ENCODE measurements at regions not wholly inside any gene's neighbourhood (a gene's known extent, or its start where the extent isn't known, plus 50 kb on each side); places are given as distances from the start of the nearest gene placed in this dataset.
"Not testable (repeated sequence)": the region's sequence is repeated elsewhere in the genome, so short reads cannot be mapped to it uniquely, and the experiment has no call there.

- DNase-seq, result no peak
Measured at GRCh38 chr5:143619040-143619439, 192.9 kb upstream of the HMHB1 start.

- DNase-seq, result no peak
Measured at GRCh38 chr5:143618141-143618540, 193.8 kb upstream of the HMHB1 start.

GRCh38 chr5:143614831-143615230, 197.1 kb upstream of the HMHB1 start:
- no peak for DNase-seq

GRCh38 chr5:143613329-143613728, 198.6 kb upstream of the HMHB1 start:
- no peak for DNase-seq

DNA sequence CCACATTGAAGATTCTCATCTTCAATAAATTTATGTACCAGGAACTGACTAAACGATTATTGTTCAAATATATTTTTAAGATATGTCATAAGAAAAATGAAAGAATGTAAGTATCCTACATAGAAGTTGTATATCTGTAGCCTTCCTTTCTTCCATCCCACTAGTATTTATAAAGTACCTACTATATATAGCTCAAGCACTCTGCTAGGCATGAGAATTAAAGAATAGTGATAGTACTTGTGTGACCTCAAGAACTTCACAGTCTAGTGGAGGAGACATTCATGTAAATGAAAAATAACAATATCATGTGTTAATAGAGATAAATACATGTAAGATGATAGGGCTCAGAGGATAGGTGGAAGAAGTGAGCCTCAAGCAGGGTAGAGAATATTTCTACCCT, 201.0 kb upstream of the HMHB1 start:
- DNase-seq, result no peak

DNA sequence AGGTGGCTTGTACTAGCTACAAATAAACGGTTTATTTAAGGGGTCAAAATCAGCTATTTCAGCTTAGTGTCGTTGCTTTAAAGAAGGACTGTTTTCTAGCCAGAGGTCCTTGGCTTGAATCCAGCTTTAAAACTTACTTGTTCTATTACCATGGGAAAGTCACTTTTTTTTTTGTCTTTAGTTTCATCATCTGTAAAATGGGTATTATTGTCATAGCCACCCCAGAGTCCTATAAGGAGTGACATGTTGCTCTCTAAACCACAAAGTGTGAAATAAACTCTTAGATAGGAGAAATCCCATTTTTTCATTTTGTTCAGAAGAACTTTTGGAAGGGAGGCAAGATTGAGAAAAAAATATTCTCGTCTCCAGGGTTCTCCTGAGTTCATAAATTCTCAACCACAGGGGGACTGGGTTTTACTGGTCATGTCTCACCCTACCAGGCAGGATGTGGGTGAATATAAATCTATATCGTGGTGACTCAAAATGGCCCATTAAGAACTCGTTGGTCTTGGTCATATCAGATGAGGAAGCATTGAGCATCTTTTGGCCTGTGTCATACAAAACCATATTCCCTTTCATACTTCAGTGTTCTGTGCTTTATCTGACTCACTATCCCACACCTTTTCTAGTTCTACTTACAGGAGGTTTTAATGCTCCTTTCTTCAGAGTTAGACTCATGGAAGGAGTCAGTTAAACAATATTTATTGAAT, 202.7 kb upstream of the NR3C1 start:
- peak; percentile 82 for DNase-seq

- DNase-seq, result peak; percentile 92
Measured at GRCh38 chr5:143605403-143606005, 202.0 kb upstream of the NR3C1 start.

DNA sequence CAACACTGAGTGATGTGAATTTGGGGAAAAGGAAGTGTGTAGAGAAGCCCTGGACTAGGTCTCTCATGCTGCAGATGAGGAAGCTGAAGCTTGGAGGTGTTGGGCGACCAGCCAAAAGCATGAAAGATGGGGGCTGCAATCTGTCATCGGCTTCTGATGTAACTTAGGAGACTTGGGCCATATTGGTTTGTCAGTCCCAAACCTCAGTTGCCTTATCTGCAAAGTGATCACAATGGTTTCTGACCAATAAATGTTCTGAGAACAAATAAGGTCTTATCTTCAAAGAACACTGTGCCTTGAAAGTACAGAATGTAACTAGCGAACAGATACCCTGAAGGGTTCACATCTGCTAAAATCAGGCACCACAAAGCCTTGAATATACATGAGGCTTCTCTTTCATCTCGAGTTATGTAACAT, 198.4 kb upstream of the NR3C1 start:
- DNase-seq, result peak; percentile 93

DNA sequence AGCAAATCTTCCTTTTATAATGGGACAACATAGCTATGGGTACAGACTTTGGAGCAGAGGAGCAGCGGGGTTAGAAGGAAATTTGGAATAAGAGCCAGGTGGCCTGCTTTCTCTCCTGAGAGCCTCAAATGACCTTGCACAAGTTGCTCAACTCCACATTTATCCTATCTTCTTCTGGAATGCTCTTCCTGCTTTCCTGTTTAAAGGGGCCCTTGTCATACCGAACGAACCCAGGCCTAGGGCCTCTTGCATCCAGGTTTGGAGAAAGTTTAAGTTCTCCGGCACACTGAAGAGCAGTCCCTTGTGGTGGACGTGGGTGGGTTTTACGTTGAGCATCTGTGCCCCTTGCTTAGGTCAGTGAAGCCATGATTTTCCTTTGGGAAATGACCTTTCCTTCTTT, 197.9 kb upstream of the NR3C1 start:
- DNase-seq, result no peak

GRCh38 chr5:143600396-143601075, 197.1 kb upstream of the NR3C1 start:
- DNase-seq, result peak; percentile 70

DNA sequence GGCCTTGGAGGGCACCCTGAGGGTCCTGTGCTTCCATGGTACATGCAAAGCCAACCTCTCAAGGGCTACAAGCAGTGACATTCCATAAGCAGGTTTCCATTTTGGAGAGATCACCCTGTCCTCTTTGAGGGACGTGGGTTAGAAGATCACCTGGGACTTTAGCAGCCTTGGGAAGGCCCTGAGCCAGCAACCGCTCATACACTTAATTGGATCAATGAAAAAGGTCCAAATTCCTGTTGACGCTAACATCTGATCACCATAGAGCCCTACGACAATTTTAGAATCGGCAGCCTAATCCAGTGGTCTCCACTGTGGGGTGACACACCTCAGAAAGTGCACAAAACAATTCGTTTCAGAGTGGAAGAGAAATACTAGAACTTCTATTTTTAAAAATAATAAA, 196.0 kb upstream of the NR3C1 start:
- DNase-seq, result no peak

DNA sequence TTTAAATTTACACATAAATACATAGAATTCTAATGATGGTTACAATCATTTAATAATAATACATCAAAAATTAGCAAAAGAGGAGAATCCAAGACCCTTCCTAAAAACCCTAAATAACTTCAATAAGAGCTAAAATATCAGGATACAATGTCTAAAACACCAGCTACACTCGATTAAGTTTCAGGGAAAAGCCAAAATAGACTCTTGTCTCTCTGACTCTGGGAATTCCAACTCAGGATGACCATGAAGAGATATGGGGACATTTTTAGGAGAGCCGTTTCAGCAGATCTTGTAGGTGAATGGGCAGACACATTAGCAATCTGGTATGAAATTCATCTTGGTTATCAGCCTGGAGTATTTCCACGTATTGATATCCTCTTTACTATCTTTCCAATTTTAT, 193.3 kb upstream of the NR3C1 start:
- no peak for DNase-seq

- DNase-seq, result no peak
Measured at GRCh38 chr5:143594902-143595818, 191.7 kb upstream of the NR3C1 start.

- no peak for DNase-seq
Measured at GRCh38 chr5:143593723-143594122, 190.2 kb upstream of the NR3C1 start.

GRCh38 chr5:143592648-143593047, 189.2 kb upstream of the NR3C1 start:
- DNase-seq, result peak; percentile 28

- no peak for DNase-seq
Measured at GRCh38 chr5:143588933-143589662, 185.6 kb upstream of the NR3C1 start.

DNA sequence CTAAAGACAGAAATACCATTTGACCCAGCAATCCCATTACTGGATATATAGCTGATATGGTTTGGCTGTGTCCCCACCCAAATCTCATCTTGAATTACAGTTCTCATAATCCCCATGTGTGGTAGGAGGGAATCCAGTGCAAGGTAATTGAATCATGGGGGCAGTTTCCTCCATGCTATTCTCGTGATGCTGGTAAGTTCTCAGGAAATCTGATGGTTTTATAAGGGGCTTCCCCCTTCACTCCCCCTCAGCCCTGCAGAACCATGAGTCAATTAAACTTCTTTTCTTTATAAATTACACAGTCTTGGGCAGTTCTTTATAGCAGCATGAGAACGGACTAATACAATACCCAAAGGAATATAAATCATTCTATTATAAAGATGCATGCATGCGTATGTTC, 184.6 kb upstream of the NR3C1 start:
- DNase-seq, result not testable (repeated sequence)

- DNase-seq, result no peak
Measured at GRCh38 chr5:143586781-143587362, 183.4 kb upstream of the NR3C1 start.

- peak; percentile 24 for DNase-seq
Measured at GRCh38 chr5:143585970-143586369, 182.5 kb upstream of the NR3C1 start.

- DNase-seq, result peak; percentile 56
Measured at GRCh38 chr5:143583409-143583808, 179.9 kb upstream of the NR3C1 start.

DNA sequence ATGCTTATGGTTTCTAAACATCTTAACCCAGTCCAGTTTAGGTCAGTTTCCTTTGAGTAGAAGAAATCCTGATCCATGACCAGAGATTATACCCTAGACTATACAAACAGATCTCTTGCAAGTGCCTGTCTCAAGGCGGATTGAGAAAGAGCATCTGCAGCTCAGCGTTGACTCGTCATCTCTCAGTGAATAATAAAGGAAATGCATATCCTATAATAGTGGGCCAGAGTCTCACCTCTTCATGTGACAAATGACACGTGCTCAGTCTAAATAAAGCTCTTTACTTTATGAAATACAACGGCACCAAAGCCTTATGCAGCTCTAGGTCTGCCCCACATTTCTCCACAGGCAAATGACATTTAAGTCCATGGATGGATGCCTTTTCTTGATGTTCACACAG, 179.4 kb upstream of the NR3C1 start:
- DNase-seq, result peak; percentile 37

DNA sequence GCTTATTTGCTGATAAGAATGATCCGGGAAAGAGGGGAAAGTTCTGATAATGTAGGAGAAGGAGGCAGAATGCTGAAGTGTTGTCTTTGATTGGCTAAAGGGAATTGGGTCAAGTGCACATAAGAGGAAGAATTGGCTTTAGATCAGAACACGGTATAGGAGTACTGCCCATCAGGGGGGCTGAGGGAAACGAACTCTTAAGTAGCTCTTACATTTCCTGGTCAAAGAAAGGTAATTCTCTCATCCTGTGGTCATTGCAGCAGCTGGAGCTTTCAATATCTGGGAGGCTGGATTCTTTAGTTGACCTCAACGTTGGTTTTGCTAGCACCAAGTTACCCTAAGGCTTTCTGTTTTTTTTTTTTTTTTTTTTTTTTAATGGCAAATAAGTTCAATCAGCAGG, 178.7 kb upstream of the NR3C1 start:
- DNase-seq, result no peak
